GM23338 (cell line): ENCODE measurements at regions not wholly inside any gene's neighbourhood (a gene's known extent, or its start where the extent isn't known, plus 50 kb on each side); places are given as distances from the start of the nearest gene placed in this dataset.

ENCODE experiments used
- ATAC-seq: fragments of 200-7000 bp; cut with Tn5 transposase; 3 replicates; pipeline ENCODE4 v1.9.1; 2020
- DNase-seq: peaks from one replicate; pipeline ENCODE4 v3.0.0-alpha.2; 2015; ENCODE audit warnings: low spot score
- H2AFZ ChIP-seq: fragments of 200-600 bp; sonication (generic); 2 replicates; pipeline ENCODE4 v1.8.0; 2016; ENCODE audit warnings: antibody characterized with exemption, mild to moderate bottlenecking, moderate library complexity
- H3F3A ChIP-seq: fragments of 200-600 bp; sonication (generic); replicated peaks from 2 replicates; pipeline ENCODE4 v1.8.0; 2017; ENCODE audit warnings: antibody characterized with exemption, mixed run types, low read depth
- H3K27ac ChIP-seq: fragments of 200-600 bp; sonication (generic); 2 replicates; pipeline ENCODE4 v1.6.1; 2016; ENCODE audit warnings: low read depth
- H3K27me3 ChIP-seq: fragments of 200-600 bp; sonication (generic); 2 replicates; pipeline ENCODE4 v1.8.0; 2016; ENCODE audit warnings: mild to moderate bottlenecking, mixed run types, moderate library complexity; ENCODE audit not compliant: insufficient read depth
- H3K36me3 ChIP-seq: fragments of 200-600 bp; sonication (generic); 2 replicates; pipeline ENCODE4 v1.8.0; 2016; ENCODE audit warnings: mild to moderate bottlenecking; ENCODE audit not compliant: insufficient read depth
- H3K4me1 ChIP-seq: fragments of 200-600 bp; sonication (generic); 2 replicates; pipeline ENCODE4 v1.8.0; 2016; ENCODE audit warnings: mild to moderate bottlenecking, moderate library complexity; ENCODE audit not compliant: insufficient read depth
- H3K4me2 ChIP-seq: fragments of 200-600 bp; sonication (generic); 2 replicates; pipeline ENCODE4 v1.7.1; 2017; ENCODE audit warnings: mixed run types
- H3K4me3 ChIP-seq: fragments of 200-600 bp; sonication (generic); 2 replicates; pipeline ENCODE4 v1.6.1; 2016; ENCODE audit warnings: mixed run types
- H3K79me2 ChIP-seq: fragments of 200-600 bp; sonication (generic); replicated peaks from 2 replicates; pipeline ENCODE4 v1.8.0; 2017; ENCODE audit warnings: mild to moderate bottlenecking; ENCODE audit not compliant: insufficient read depth
- H3K9me2 ChIP-seq: fragments of 200-600 bp; sonication (generic); 2 replicates; pipeline ENCODE4 v1.8.0; 2017; ENCODE audit not compliant: insufficient read depth
- H4K20me1 ChIP-seq: fragments of 200-600 bp; sonication (generic); replicated peaks from 2 replicates; pipeline ENCODE4 v1.8.0; 2017; ENCODE audit warnings: mild to moderate bottlenecking; ENCODE audit not compliant: insufficient read depth
- H3K27ac Mint-ChIP-seq: 2 replicates; pipeline ENCODE4 v1.8.0; 2020; ENCODE audit warnings: inconsistent platforms, mild to moderate bottlenecking, moderate library complexity, mixed read lengths
- H3K27me3 Mint-ChIP-seq: 3 replicates; pipeline ENCODE4 v1.8.0; 2022; ENCODE audit warnings: low read depth, mild to moderate bottlenecking, moderate library complexity, mixed read lengths, inconsistent platforms; ENCODE audit not compliant: insufficient read depth, poor library complexity
- H3K36me3 Mint-ChIP-seq: 3 replicates; pipeline ENCODE4 v1.8.0; 2021; ENCODE audit warnings: low read depth, mild to moderate bottlenecking, inconsistent platforms, moderate library complexity, mixed read lengths
- H3K4me1 Mint-ChIP-seq: 3 replicates; pipeline ENCODE4 v1.8.0; 2020; ENCODE audit warnings: mild to moderate bottlenecking, inconsistent platforms, mixed read lengths
- H3K4me3 Mint-ChIP-seq: 3 replicates; pipeline ENCODE4 v1.8.0; 2021; ENCODE audit warnings: moderate library complexity, mild to moderate bottlenecking, inconsistent platforms, mixed read lengths
- H3K9me3 Mint-ChIP-seq: 3 replicates; pipeline ENCODE4 v1.8.0; 2020; ENCODE audit warnings: moderate library complexity, mild to moderate bottlenecking, inconsistent platforms, mixed read lengths
- CREB1 ChIP-seq: fragments of 250-450 bp; sonication (Bioruptor Pico); IDR thresholded peaks from 2 replicates; pipeline ENCODE4 v1.5.0; 2020; ENCODE audit warnings: low read depth, mild to moderate bottlenecking, moderate library complexity
- ETS1 ChIP-seq: IDR thresholded peaks from 2 replicates; pipeline ENCODE4 v1.6.1; 2016; ENCODE audit warnings: antibody characterized with exemption
- EZH2 ChIP-seq: fragments of 200-600 bp; sonication (generic); IDR thresholded peaks from one replicate; pipeline ENCODE4 v1.8.0; 2017; ENCODE audit warnings: antibody characterized with exemption, mild to moderate bottlenecking, low read depth; ENCODE audit not compliant: unreplicated experiment
- EZH2phosphoT487 ChIP-seq: fragments of 200-600 bp; sonication (generic); IDR thresholded peaks from one replicate; pipeline ENCODE4 v1.8.1; 2018; ENCODE audit warnings: antibody characterized with exemption; ENCODE audit not compliant: unreplicated experiment
- JUNB ChIP-seq: IDR thresholded peaks from one replicate; pipeline ENCODE4 v1.6.1; 2016; ENCODE audit warnings: antibody characterized with exemption; ENCODE audit not compliant: unreplicated experiment
- NANOG ChIP-seq: IDR thresholded peaks from 2 replicates; pipeline ENCODE4 v1.6.1; 2016; ENCODE audit warnings: antibody characterized with exemption, borderline replicate concordance
- POLR2AphosphoS5 ChIP-seq: IDR thresholded peaks from 2 replicates; pipeline ENCODE4 v1.6.1; 2016; ENCODE audit warnings: antibody characterized with exemption, low read depth
- REST ChIP-seq: IDR thresholded peaks from one replicate; pipeline ENCODE4 v1.6.1; 2018; ENCODE audit warnings: antibody characterized with exemption; ENCODE audit not compliant: unreplicated experiment
- STAT1 ChIP-seq: IDR thresholded peaks from one replicate; pipeline ENCODE4 v1.6.1; 2016; ENCODE audit warnings: antibody characterized with exemption; ENCODE audit not compliant: unreplicated experiment
- ZNF114 ChIP-seq: fragments of 250-450 bp; sonication (Bioruptor Pico); IDR thresholded peaks from 2 replicates; pipeline ENCODE4 v1.5.0; 2020; ENCODE audit warnings: mild to moderate bottlenecking, moderate library complexity
- ZNF331 ChIP-seq: fragments of 250-450 bp; sonication (Bioruptor Pico); IDR thresholded peaks from 2 replicates; pipeline ENCODE4 v1.5.0; 2020; ENCODE audit warnings: low read depth, mild to moderate bottlenecking, moderate library complexity
- TF ChIP-seq, protein P1 (sequence below): fragments of 250-450 bp; sonication (Bioruptor Pico); IDR thresholded peaks from 2 replicates; pipeline ENCODE4 v1.5.0; 2020; ENCODE audit warnings: mild to moderate bottlenecking, moderate library complexity
- TF ChIP-seq, protein P2 (sequence below), 2 experiments: fragments of 200-600 bp in 1 of 2; sonication (generic) in 1 of 2; conservative IDR thresholded peaks; 2 replicates each; pipeline versions ENCODE4 v1.5.1 to v1.6.1; 2016 to 2017; ENCODE audit warnings: antibody characterized with exemption in 2 of 2, low read depth in 2 of 2, mild to moderate bottlenecking in 2 of 2, moderate library complexity in 1 of 2

DNA sequence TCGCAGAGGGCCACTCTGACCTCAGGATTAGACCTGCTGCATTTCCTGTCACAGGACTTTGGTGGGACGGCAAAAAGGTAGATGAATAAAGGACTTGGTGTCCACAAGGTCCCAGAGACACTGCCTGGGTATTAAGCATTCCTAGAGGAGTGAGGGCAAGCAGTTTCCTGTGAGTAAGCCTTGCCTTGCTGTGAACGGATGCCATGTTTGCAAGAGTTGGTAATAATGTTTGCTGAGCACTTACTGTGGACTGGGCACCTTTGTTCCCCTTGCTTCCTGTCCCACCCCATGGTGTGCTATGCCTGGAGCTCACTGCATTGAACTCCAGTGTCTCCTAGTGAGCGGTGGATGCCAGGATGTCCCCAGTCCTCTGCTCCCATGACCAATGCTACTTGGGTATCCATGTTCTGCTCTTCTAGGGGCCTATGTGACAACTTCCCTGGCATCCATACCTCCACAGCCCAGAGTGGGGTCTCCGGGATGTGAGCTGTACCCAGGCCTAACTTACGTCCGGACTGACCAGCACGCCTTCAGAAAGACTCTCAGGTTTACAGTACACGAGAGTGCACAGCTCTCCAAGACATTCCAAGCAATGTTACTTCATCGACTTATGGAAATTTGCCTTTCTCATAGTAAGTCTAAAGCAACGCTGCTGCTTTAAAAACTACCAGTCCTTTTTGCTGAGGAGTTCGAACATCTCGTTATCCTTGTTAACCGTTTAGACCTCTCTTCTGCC is 95.5 kb upstream of the MSX1 start:
- Histone ChIP-seq H3K4me2 (peak overlapping the region; percentile 57), H3F3A (peaks cover 4% of the 10 kb centered on the region; the same call in 1 of the 2 replicates), H3K27ac (no peak overlapping the region), H3K27me3 (peaks cover 4% of the 10 kb centered on the region; the same call in 1 of the 2 replicates), H3K79me2 (no peaks in the 10 kb centered on the region), H3K4me3 (peak overlapping the region; percentile 37; the same call in 1 of the 2 replicates), H2AFZ (0 out of 2 replicates have a peak overlapping the region, but pooled peaks have one; percentile 52), H4K20me1 (no peaks in the 10 kb centered on the region), H3K9me2 (no peaks in the 10 kb centered on the region), H3K4me1 (peaks cover 37% of the 10 kb centered on the region), H3K36me3 (no peaks in the 10 kb centered on the region)
- no peak overlapping the region; the same call in 1 of the 2 replicates for H3K27ac Mint-ChIP-seq
- H3K9me3 Mint-ChIP-seq = no peaks in the 10 kb centered on the region; the same call in 2 of the 3 replicates
- ATAC-seq = peak; percentile 4; the same call in 2 of the 3 replicates
- H3K36me3 Mint-ChIP-seq = no peaks in the 10 kb centered on the region
- H3K4me3 Mint-ChIP-seq = peak overlapping the region; percentile 55; the same call in 2 of the 3 replicates
- peaks cover 16% of the 10 kb centered on the region for H3K27me3 Mint-ChIP-seq
- DNase-seq = no peak
- TF ChIP-seq, protein P1, sequence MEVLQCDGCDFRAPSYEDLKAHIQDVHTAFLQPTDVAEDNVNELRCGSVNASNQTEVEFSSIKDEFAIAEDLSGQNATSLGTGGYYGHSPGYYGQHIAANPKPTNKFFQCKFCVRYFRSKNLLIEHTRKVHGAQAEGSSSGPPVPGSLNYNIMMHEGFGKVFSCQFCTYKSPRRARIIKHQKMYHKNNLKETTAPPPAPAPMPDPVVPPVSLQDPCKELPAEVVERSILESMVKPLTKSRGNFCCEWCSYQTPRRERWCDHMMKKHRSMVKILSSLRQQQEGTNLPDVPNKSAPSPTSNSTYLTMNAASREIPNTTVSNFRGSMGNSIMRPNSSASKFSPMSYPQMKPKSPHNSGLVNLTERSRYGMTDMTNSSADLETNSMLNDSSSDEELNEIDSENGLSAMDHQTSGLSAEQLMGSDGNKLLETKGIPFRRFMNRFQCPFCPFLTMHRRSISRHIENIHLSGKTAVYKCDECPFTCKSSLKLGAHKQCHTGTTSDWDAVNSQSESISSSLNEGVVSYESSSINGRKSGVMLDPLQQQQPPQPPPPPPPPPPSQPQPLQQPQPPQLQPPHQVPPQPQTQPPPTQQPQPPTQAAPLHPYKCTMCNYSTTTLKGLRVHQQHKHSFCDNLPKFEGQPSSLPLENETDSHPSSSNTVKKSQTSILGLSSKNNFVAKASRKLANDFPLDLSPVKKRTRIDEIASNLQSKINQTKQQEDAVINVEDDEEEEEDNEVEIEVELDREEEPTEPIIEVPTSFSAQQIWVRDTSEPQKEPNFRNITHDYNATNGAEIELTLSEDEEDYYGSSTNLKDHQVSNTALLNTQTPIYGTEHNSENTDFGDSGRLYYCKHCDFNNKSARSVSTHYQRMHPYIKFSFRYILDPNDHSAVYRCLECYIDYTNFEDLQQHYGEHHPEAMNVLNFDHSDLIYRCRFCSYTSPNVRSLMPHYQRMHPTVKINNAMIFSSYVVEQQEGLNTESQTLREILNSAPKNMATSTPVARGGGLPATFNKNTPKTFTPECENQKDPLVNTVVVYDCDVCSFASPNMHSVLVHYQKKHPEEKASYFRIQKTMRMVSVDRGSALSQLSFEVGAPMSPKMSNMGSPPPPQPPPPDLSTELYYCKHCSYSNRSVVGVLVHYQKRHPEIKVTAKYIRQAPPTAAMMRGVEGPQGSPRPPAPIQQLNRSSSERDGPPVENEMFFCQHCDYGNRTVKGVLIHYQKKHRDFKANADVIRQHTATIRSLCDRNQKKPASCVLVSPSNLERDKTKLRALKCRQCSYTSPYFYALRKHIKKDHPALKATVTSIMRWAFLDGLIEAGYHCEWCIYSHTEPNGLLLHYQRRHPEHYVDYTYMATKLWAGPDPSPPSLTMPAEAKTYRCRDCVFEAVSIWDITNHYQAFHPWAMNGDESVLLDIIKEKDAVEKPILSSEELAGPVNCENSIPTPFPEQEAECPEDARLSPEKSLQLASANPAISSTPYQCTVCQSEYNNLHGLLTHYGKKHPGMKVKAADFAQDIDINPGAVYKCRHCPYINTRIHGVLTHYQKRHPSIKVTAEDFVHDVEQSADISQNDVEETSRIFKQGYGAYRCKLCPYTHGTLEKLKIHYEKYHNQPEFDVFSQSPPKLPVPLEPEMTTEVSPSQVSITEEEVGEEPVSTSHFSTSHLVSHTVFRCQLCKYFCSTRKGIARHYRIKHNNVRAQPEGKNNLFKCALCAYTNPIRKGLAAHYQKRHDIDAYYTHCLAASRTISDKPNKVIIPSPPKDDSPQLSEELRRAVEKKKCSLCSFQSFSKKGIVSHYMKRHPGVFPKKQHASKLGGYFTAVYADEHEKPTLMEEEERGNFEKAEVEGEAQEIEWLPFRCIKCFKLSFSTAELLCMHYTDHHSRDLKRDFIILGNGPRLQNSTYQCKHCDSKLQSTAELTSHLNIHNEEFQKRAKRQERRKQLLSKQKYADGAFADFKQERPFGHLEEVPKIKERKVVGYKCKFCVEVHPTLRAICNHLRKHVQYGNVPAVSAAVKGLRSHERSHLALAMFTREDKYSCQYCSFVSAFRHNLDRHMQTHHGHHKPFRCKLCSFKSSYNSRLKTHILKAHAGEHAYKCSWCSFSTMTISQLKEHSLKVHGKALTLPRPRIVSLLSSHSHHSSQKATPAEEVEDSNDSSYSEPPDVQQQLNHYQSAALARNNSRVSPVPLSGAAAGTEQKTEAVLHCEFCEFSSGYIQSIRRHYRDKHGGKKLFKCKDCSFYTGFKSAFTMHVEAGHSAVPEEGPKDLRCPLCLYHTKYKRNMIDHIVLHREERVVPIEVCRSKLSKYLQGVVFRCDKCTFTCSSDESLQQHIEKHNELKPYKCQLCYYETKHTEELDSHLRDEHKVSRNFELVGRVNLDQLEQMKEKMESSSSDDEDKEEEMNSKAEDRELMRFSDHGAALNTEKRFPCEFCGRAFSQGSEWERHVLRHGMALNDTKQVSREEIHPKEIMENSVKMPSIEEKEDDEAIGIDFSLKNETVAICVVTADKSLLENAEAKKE (CRISPR knock-in tag) = no peak
- TF ChIP-seq EZH2 (no peak), ETS1 (no peak), ZNF331 (CRISPR knock-in tag) (no peak), CREB1 (CRISPR knock-in tag) (no peak), ZNF114 (CRISPR knock-in tag) (no peak), NANOG (no peak), JUNB (no peak), REST (no peak), EZH2phosphoT487 (no peak), POLR2AphosphoS5 (no peak), STAT1 (no peak)
- TF ChIP-seq, protein P2, sequence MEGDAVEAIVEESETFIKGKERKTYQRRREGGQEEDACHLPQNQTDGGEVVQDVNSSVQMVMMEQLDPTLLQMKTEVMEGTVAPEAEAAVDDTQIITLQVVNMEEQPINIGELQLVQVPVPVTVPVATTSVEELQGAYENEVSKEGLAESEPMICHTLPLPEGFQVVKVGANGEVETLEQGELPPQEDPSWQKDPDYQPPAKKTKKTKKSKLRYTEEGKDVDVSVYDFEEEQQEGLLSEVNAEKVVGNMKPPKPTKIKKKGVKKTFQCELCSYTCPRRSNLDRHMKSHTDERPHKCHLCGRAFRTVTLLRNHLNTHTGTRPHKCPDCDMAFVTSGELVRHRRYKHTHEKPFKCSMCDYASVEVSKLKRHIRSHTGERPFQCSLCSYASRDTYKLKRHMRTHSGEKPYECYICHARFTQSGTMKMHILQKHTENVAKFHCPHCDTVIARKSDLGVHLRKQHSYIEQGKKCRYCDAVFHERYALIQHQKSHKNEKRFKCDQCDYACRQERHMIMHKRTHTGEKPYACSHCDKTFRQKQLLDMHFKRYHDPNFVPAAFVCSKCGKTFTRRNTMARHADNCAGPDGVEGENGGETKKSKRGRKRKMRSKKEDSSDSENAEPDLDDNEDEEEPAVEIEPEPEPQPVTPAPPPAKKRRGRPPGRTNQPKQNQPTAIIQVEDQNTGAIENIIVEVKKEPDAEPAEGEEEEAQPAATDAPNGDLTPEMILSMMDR (conservative IDR thresholded peaks at IDR 0.05; ENCODE audit: low read depth in 2 of 2) = no peak
- H3K4me1 Mint-ChIP-seq = peaks cover 48% of the 10 kb centered on the region
